ENCODE measurements at regions not wholly inside any gene's neighbourhood (a gene's known extent, or its start where the extent isn't known, plus 50 kb on each side); places are given as distances from the start of the nearest gene placed in this dataset.

GRCh38 chr10:128875956-128876736, 590.9 kb upstream of the MGMT start:
- Histone ChIP-seq H3K27me3 (ENCODE audit: control insufficient read depth in 3 of 3, insufficient read depth in 3 of 3, low read depth in 1 of 3, low read length in 3 of 3) (no peaks in the 10 kb centered on the region), H3K18ac (ENCODE audit: low read length) (no peak overlapping the region), H3K36me3 (replicated peaks in 1 of 2; ENCODE audit: control insufficient read depth in 2 of 2, insufficient read depth in 2 of 2, low read length in 2 of 2) (no peaks in the 10 kb centered on the region), H4K91ac (ENCODE audit: low read depth, low read length, poor library complexity) (no peak overlapping the region), H3K4me2 (ENCODE audit: insufficient read depth, low read length, poor library complexity, severe bottlenecking) (no peak overlapping the region), H3K79me1 (ENCODE audit: low read depth, low read length) (no peaks in the 10 kb centered on the region), H3K27ac (replicated peaks; ENCODE audit: low read length) (no peak overlapping the region), H3K4ac (ENCODE audit: low read length) (no peak overlapping the region), H3K14ac (ENCODE audit: low read length) (no peak overlapping the region), H2BK120ac (ENCODE audit: low read depth, low read length) (no peak overlapping the region), H2BK12ac (ENCODE audit: low read length) (no peak overlapping the region), H2BK15ac (ENCODE audit: low read length) (no peak overlapping the region), H3K23ac (ENCODE audit: low read depth, low read length, poor library complexity) (no peak overlapping the region), H3K9me3 (replicated peaks in 1 of 2; ENCODE audit: control insufficient read depth in 2 of 2, insufficient read depth in 1 of 2, low read depth in 1 of 2, low read length in 2 of 2) (no peaks in the 10 kb centered on the region), H2AK5ac (ENCODE audit: low read depth, low read length) (no peak overlapping the region), H2AFZ (ENCODE audit: low read length) (no peak overlapping the region), H3K4me1 (ENCODE audit: control insufficient read depth in 2 of 2, insufficient read depth in 1 of 2, low read depth in 1 of 2, low read length in 2 of 2) (no peaks in the 10 kb centered on the region), H3K4me3 (ENCODE audit: low read length in 2 of 2) (no peak overlapping the region), H4K8ac (ENCODE audit: low read depth, low read length) (no peak overlapping the region), H3K9ac (ENCODE audit: low read depth, low read length, poor library complexity) (no peak overlapping the region), H2BK5ac (ENCODE audit: low read length) (no peak overlapping the region)
- no peak for DNase-seq (ENCODE audit: low spot score)
- WGBS, 2 donors (ENCODE audit: extremely low coverage in 2 of 2, insufficient read length in 2 of 2, insufficient replicate concordance in 1 of 2), result no CpG with 5 or more reads among the region's 7 CpGs

DNA sequence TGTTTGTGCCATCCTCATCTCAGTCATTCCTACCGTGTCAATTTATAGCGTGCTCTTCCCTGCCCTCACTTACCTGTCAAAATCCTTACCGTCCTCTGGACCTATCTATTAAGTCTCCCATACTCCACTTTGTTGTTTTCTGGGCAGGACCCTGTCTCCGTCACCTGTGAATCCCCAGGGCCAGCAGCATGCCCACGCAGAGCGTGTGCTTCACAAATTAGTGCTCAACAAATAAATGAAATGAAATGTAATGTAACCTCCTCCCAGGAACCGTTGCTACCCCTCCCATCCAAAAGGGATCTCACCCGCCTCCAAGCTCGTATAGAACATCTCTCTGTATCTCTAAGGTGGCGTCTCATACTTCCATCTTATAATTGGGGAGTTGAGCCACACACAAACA, 589.9 kb upstream of the MGMT start:
- Histone ChIP-seq H2BK15ac (ENCODE audit: low read length) (no peak overlapping the region), H2BK5ac (ENCODE audit: low read length) (no peak overlapping the region), H3K27me3 (ENCODE audit: control insufficient read depth in 3 of 3, insufficient read depth in 3 of 3, low read depth in 1 of 3, low read length in 3 of 3) (no peaks in the 10 kb centered on the region), H2AK5ac (ENCODE audit: low read depth, low read length) (no peak overlapping the region), H3K36me3 (replicated peaks in 1 of 2; ENCODE audit: control insufficient read depth in 2 of 2, insufficient read depth in 2 of 2, low read length in 2 of 2) (no peaks in the 10 kb centered on the region), H3K79me1 (ENCODE audit: low read depth, low read length) (no peaks in the 10 kb centered on the region), H3K4me2 (ENCODE audit: insufficient read depth, low read length, poor library complexity, severe bottlenecking) (no peak overlapping the region), H3K4me3 (ENCODE audit: low read length in 2 of 2) (no peak overlapping the region), H3K9ac (ENCODE audit: low read depth, low read length, poor library complexity) (no peak overlapping the region), H3K4ac (ENCODE audit: low read length) (no peak overlapping the region), H2BK120ac (ENCODE audit: low read depth, low read length) (no peak overlapping the region), H3K9me3 (replicated peaks in 1 of 2; ENCODE audit: control insufficient read depth in 2 of 2, insufficient read depth in 1 of 2, low read depth in 1 of 2, low read length in 2 of 2) (no peaks in the 10 kb centered on the region), H3K4me1 (ENCODE audit: control insufficient read depth in 2 of 2, insufficient read depth in 1 of 2, low read depth in 1 of 2, low read length in 2 of 2) (no peaks in the 10 kb centered on the region), H4K91ac (ENCODE audit: low read depth, low read length, poor library complexity) (no peak overlapping the region), H3K27ac (replicated peaks; ENCODE audit: low read length) (no peak overlapping the region), H2BK12ac (ENCODE audit: low read length) (no peak overlapping the region), H2AFZ (ENCODE audit: low read length) (no peak overlapping the region), H4K8ac (ENCODE audit: low read depth, low read length) (no peak overlapping the region), H3K14ac (ENCODE audit: low read length) (no peak overlapping the region), H3K18ac (ENCODE audit: low read length) (no peak overlapping the region), H3K23ac (ENCODE audit: low read depth, low read length, poor library complexity) (no peak overlapping the region)
- no CpG with 5 or more reads among the region's 10 CpGs for WGBS, 2 donors (ENCODE audit: extremely low coverage in 2 of 2, insufficient read length in 2 of 2, insufficient replicate concordance in 1 of 2)
- no peak for DNase-seq (ENCODE audit: low spot score)

- Histone ChIP-seq H4K8ac (ENCODE audit: low read depth, low read length) (no peak overlapping the region), H3K79me1 (ENCODE audit: low read depth, low read length) (no peaks in the 10 kb centered on the region), H3K4me3 (ENCODE audit: low read length in 2 of 2) (no peak overlapping the region), H4K91ac (ENCODE audit: low read depth, low read length, poor library complexity) (no peak overlapping the region), H2BK120ac (ENCODE audit: low read depth, low read length) (no peak overlapping the region), H3K9ac (ENCODE audit: low read depth, low read length, poor library complexity) (no peak overlapping the region), H3K4me1 (ENCODE audit: control insufficient read depth in 2 of 2, insufficient read depth in 1 of 2, low read depth in 1 of 2, low read length in 2 of 2) (no peaks in the 10 kb centered on the region), H2AFZ (ENCODE audit: low read length) (no peak overlapping the region), H3K14ac (ENCODE audit: low read length) (no peak overlapping the region), H3K27me3 (ENCODE audit: control insufficient read depth in 3 of 3, insufficient read depth in 3 of 3, low read depth in 1 of 3, low read length in 3 of 3) (no peaks in the 10 kb centered on the region), H2BK12ac (ENCODE audit: low read length) (no peak overlapping the region), H3K18ac (ENCODE audit: low read length) (no peak overlapping the region), H3K36me3 (replicated peaks in 1 of 2; ENCODE audit: control insufficient read depth in 2 of 2, insufficient read depth in 2 of 2, low read length in 2 of 2) (no peaks in the 10 kb centered on the region), H3K4ac (ENCODE audit: low read length) (no peak overlapping the region), H2BK15ac (ENCODE audit: low read length) (no peak overlapping the region), H2BK5ac (ENCODE audit: low read length) (no peak overlapping the region), H3K9me3 (replicated peaks in 1 of 2; ENCODE audit: control insufficient read depth in 2 of 2, insufficient read depth in 1 of 2, low read depth in 1 of 2, low read length in 2 of 2) (no peaks in the 10 kb centered on the region), H3K27ac (replicated peaks; ENCODE audit: low read length) (no peak overlapping the region), H2AK5ac (ENCODE audit: low read depth, low read length) (no peak overlapping the region), H3K23ac (ENCODE audit: low read depth, low read length, poor library complexity) (no peak overlapping the region), H3K4me2 (ENCODE audit: insufficient read depth, low read length, poor library complexity, severe bottlenecking) (no peak overlapping the region)
- DNase-seq (ENCODE audit: low spot score), result no peak
- WGBS, 2 donors (ENCODE audit: extremely low coverage in 2 of 2, insufficient read length in 2 of 2, insufficient replicate concordance in 1 of 2), result no CpG with 5 or more reads among the region's 7 CpGs
Measured at GRCh38 chr10:128877936-128878335, 589.1 kb upstream of the MGMT start.

DNA sequence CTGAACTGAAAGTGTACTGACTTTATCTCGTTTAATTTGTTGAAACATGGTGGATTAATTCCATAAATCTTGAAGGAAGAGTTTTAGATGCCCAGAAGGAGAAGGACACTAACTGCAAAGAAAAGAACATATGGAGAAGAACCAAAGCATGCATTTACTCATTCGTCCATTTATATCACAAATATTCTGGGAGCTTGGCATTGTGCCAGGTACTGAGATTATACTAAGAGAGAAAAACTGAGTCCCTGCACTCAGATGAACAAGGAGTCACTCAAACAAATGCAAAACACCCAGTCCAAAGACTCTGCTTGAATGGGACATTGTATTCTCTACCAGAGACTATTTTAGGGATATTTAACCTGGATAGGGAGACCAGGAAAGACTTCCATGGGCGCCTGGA, 588.0 kb upstream of the MGMT start:
- Histone ChIP-seq H3K27ac (replicated peaks; ENCODE audit: low read length) (no peak overlapping the region), H2BK5ac (ENCODE audit: low read length) (no peak overlapping the region), H3K36me3 (replicated peaks in 1 of 2; ENCODE audit: control insufficient read depth in 2 of 2, insufficient read depth in 2 of 2, low read length in 2 of 2) (no peaks in the 10 kb centered on the region)

More for the DNA sequence above, 588.0 kb upstream of the MGMT start:
- no peak overlapping the region for H3K23ac ChIP-seq (ENCODE audit: low read depth, low read length, poor library complexity)
- no peak overlapping the region for H2AFZ ChIP-seq (ENCODE audit: low read length)
- H4K91ac ChIP-seq (ENCODE audit: low read depth, low read length, poor library complexity), result no peak overlapping the region
- no CpG with 5 or more reads among the region's 3 CpGs for WGBS, 2 donors (ENCODE audit: extremely low coverage in 2 of 2, insufficient read length in 2 of 2, insufficient replicate concordance in 1 of 2)
- H2BK15ac ChIP-seq (ENCODE audit: low read length), result no peak overlapping the region
- no peak overlapping the region for H3K4me3 ChIP-seq (ENCODE audit: low read length in 2 of 2)
- H4K8ac ChIP-seq (ENCODE audit: low read depth, low read length), result no peak overlapping the region
- no peak overlapping the region for H3K4me2 ChIP-seq (ENCODE audit: insufficient read depth, low read length, poor library complexity, severe bottlenecking)
- H3K9ac ChIP-seq (ENCODE audit: low read depth, low read length, poor library complexity), result no peak overlapping the region
- H3K18ac ChIP-seq (ENCODE audit: low read length), result no peak overlapping the region
- DNase-seq (ENCODE audit: low spot score), result no peak
- no peak overlapping the region for H3K4ac ChIP-seq (ENCODE audit: low read length)
- H2AK5ac ChIP-seq (ENCODE audit: low read depth, low read length), result no peak overlapping the region
- no peak overlapping the region for H2BK12ac ChIP-seq (ENCODE audit: low read length)
- H3K79me1 ChIP-seq (ENCODE audit: low read depth, low read length), result no peaks in the 10 kb centered on the region
- no peak overlapping the region for H2BK120ac ChIP-seq (ENCODE audit: low read depth, low read length)
- H3K4me1 ChIP-seq (ENCODE audit: control insufficient read depth in 2 of 2, insufficient read depth in 1 of 2, low read depth in 1 of 2, low read length in 2 of 2), result no peaks in the 10 kb centered on the region
- H3K9me3 ChIP-seq (replicated peaks in 1 of 2; ENCODE audit: control insufficient read depth in 2 of 2, insufficient read depth in 1 of 2, low read depth in 1 of 2, low read length in 2 of 2), result no peaks in the 10 kb centered on the region
- no peak overlapping the region for H3K14ac ChIP-seq (ENCODE audit: low read length)
- no peaks in the 10 kb centered on the region for H3K27me3 ChIP-seq (ENCODE audit: control insufficient read depth in 3 of 3, insufficient read depth in 3 of 3, low read depth in 1 of 3, low read length in 3 of 3)

All from neuronal stem cell (in vitro differentiated cells).